Liver (tissue), 3 donors: ENCODE measurements at regions not wholly inside any gene's neighbourhood (a gene's known extent, or its start where the extent isn't known, plus 50 kb on each side); places are given as distances from the start of the nearest gene placed in this dataset.

Experiments used
- CTCF ChIP-seq: fragments of 150-350 bp; IDR thresholded peaks from 2 replicates; pipeline ENCODE4 v1.5.1; 2017; ENCODE audit warnings: improper control_type of control experiment, low read depth, low read length; ENCODE audit not compliant: missing input control
- EGR1 ChIP-seq, 2 donors: IDR thresholded peaks; 2 replicates each; pipeline ENCODE4 v1.6.1; 2016 to 2018; ENCODE audit warnings: antibody characterized with exemption in 2 of 2, low read depth in 2 of 2
- FOXA1 ChIP-seq: IDR thresholded peaks from 2 replicates; pipeline ENCODE4 v1.6.1; 2016; ENCODE audit warnings: antibody characterized with exemption
- GABPA ChIP-seq, 2 donors: IDR thresholded peaks in 1 of 2; conservative IDR thresholded peaks in 1 of 2; 2 replicates each; pipeline ENCODE4 v1.6.1; 2016; ENCODE audit warnings: antibody characterized with exemption in 2 of 2, mild to moderate bottlenecking in 1 of 2, moderate library complexity in 1 of 2
- HNF4G ChIP-seq: IDR thresholded peaks from 2 replicates; pipeline ENCODE4 v1.6.1; 2016; ENCODE audit warnings: antibody characterized with exemption
- JUND ChIP-seq, 2 donors: IDR thresholded peaks; 2 replicates each; pipeline ENCODE4 v1.6.1; 2016; ENCODE audit warnings: antibody characterized with exemption in 2 of 2
- MAX ChIP-seq: IDR thresholded peaks from 2 replicates; pipeline ENCODE4 v1.6.1; 2016; ENCODE audit warnings: antibody characterized with exemption
- RAD21 ChIP-seq, 2 donors: IDR thresholded peaks; 2 replicates each; pipeline ENCODE4 v1.6.1; 2016; ENCODE audit warnings: antibody characterized with exemption in 2 of 2, mild to moderate bottlenecking in 2 of 2
- REST ChIP-seq: IDR thresholded peaks from 2 replicates; pipeline ENCODE4 v1.6.1; 2016; ENCODE audit warnings: antibody characterized with exemption, mild to moderate bottlenecking
- RXRA ChIP-seq, 2 donors: IDR thresholded peaks; 2 replicates each; pipeline ENCODE4 v1.6.1; 2017 to 2018; ENCODE audit warnings: antibody characterized with exemption in 2 of 2, mild to moderate bottlenecking in 1 of 2
- TAF1 ChIP-seq: conservative IDR thresholded peaks from 2 replicates; pipeline ENCODE4 v1.6.1; 2016; ENCODE audit warnings: antibody characterized with exemption, mild to moderate bottlenecking
- YY1 ChIP-seq: IDR thresholded peaks from 2 replicates; pipeline ENCODE4 v1.6.1; 2016; ENCODE audit warnings: antibody characterized with exemption, mild to moderate bottlenecking
- ZBTB33 ChIP-seq: IDR thresholded peaks from 2 replicates; pipeline ENCODE4 v1.6.1; 2016; ENCODE audit warnings: antibody characterized with exemption
- donor health status: healthy.
- donor health status: healthy.

DNA sequence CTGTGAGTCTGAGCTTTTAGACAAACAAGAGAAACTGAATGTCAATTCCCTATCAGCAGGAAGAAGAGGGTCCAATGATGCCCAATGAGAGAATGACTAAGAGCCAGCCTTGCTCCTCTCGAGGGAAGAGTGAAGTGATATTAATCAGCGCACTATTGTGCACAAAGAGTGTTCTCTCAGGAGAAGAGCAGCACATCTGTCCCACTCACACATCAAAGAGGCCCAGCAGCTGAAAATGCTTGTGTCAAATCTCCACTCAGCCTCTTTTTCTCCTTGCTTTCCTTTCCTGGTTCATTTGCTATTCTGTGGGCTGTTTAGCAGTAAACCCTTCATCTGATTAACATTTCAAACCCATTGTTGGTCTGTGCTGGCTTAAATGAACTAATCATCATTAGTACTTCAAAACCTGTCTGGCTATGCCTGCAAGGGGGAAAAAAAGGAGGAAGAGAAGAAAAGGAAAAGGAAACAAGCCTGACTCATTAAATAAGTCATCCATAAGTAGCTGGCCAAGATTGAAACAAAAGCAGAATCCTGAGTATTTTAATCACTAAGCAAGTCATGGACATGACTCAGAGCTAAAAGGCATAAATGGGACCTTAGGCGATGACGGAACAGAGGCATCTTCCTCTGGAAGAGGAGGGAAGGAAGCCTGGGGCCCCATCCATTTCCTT, 912.7 kb downstream of the TUSC7 start:
- TF ChIP-seq REST (no peak), CTCF (no peak), FOXA1 (no peak), GABPA (IDR thresholded peaks at IDR 0.05 in 1 of 2, conservative IDR thresholded peaks at IDR 0.05 in 1 of 2) (no peak), JUND (IDR thresholded peaks at IDR 0.05) (no peak), EGR1 (IDR thresholded peaks at IDR 0.05; ENCODE audit: low read depth in 2 of 2) (no peak), MAX (no peak), TAF1 (no peak), RAD21 (IDR thresholded peaks at IDR 0.05) (no peak), YY1 (no peak), ZBTB33 (no peak), HNF4G (no peak), RXRA (IDR thresholded peaks at IDR 0.05) (no peak)
